Fibroblast of villous mesenchyme (primary cell): ENCODE measurements at regions not wholly inside any gene's neighbourhood (a gene's known extent, or its start where the extent isn't known, plus 50 kb on each side); places are given as distances from the start of the nearest gene placed in this dataset.

ENCODE experiments used
- DNase-seq: peaks from one replicate; pipeline ENCODE4 v3.0.0-alpha.2; 2010; ENCODE audit warnings: low read depth
- H3K4me3 ChIP-seq: 2 replicates; pipeline ENCODE4 v1.5.1; 2011; ENCODE audit warnings: low read depth, mild to moderate bottlenecking, low read length
- TF ChIP-seq, protein P1 (sequence below): IDR thresholded peaks from 2 replicates; pipeline ENCODE4 v1.5.1; 2012; ENCODE audit warnings: low read depth, mild to moderate bottlenecking, low read length; ENCODE audit not compliant: insufficient read depth

DNA sequence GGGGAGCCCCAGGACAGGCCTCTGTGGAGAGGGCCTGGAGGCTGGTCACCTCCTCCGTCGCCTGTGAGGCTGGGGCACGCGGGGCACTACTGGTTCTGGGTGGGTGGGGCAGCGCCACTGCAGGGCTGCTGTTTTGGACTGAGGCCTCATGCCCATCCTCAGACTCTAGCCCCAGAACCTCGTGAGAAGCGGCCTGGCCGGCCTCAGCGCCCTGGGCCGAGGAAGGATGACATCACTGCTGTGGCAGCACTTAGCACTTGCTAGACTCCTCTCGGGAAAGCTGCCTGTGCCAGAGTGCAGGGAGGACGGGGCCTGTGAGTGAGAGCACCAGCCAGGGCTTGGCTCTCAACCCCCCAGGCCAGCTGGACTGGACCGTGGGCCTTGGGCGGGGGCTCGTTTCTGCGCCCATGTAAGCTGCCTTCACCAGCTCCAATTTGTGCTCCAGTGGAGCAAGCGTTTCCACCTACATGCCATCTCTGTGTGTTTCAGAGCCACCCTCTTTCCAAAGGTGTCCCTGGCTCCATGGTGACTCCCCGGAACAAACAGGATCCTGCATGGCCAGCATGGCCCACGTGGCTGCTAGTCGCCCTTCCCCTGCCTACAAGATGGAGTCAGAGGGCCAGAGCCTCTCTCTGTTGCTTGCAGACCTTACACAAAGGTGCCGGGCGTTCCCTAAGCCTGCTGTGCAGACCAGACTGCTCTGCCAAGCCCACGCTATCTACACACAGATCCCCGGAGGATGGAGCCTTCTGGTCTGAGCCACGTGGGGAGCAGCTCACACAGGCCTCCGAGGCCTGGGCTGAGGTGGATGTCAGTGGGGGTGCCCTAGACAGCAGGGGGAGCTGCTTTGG lies 102.9 kb downstream of the CTTN start:
- H3K4me3 ChIP-seq, result no peak overlapping the region
- no peak for DNase-seq
- TF ChIP-seq, protein P1, sequence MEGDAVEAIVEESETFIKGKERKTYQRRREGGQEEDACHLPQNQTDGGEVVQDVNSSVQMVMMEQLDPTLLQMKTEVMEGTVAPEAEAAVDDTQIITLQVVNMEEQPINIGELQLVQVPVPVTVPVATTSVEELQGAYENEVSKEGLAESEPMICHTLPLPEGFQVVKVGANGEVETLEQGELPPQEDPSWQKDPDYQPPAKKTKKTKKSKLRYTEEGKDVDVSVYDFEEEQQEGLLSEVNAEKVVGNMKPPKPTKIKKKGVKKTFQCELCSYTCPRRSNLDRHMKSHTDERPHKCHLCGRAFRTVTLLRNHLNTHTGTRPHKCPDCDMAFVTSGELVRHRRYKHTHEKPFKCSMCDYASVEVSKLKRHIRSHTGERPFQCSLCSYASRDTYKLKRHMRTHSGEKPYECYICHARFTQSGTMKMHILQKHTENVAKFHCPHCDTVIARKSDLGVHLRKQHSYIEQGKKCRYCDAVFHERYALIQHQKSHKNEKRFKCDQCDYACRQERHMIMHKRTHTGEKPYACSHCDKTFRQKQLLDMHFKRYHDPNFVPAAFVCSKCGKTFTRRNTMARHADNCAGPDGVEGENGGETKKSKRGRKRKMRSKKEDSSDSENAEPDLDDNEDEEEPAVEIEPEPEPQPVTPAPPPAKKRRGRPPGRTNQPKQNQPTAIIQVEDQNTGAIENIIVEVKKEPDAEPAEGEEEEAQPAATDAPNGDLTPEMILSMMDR, result no peak

DNA sequence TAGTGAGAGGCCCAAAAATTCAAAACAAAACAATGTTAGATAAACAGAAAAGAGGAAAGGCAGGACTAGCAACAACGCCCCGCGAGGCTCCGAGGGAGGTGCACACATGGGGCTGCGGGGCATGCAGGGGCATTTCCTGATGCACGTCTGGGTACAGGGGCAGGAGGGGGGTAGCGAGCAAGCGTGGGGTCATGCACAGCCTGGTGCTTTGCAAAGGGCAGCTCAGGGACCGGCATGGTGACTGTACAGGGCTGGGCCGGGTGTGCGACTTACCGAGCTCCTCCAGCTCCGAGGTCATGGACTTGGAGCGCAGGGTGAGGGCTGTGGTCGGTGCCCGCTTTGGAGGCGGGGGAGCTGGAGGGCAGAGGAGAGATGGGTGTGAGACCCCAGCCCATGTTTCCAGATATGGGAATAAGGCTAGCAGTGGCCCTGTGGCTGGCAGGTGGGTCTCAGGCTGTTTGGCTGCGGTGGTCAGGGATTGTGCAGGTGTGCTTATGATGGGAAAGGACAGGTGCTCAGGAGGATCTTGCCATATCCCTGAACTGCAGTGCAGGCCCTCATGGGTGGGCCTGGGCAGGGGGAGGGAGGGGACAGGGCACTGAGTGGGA lies 103.7 kb downstream of the CTTN start:
- TF ChIP-seq, protein P1, result no peak
- H3K4me3 ChIP-seq, result no peak overlapping the region
- DNase-seq, result no peak

DNA sequence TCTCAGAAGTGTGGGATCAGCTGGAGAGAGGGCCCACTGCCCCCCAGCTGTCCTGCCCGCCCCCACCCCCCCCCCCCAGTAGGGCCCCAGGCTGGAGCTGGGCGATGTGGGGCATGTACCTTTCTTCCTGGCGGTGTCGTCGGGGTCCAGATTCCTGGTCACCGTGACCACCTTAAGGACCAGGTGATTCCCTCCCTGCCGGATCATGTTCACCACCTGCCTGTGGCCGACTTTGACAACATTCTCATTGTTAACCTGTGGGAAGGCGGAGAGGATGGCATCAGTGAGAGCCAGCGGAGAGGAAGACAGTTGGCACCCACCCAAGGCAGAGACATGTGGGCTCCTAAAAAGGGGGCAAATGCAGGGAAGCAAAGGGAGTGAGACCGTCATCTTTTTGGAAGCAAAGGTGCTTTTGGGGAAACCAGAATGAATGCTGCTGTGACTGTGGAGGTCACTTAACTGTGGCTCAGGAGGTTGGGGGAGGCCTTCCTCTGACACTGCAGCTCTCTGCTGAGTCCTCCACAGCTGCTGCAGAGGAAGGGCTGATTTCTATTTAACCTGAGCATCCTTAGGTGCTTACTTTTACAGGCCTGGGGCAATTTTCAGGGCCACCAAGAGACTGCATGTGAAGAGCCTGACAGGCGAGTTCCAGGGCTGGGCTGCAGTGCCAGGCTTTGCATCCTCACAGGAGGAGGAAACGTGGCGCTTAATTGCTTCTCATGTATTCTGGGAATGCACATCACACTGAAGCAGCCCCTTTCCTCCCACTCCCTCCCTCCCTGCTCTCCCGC lies 104.5 kb downstream of the CTTN start:
- TF ChIP-seq, protein P1, result no peak
- DNase-seq, result no peak
- no peak overlapping the region for H3K4me3 ChIP-seq

DNA sequence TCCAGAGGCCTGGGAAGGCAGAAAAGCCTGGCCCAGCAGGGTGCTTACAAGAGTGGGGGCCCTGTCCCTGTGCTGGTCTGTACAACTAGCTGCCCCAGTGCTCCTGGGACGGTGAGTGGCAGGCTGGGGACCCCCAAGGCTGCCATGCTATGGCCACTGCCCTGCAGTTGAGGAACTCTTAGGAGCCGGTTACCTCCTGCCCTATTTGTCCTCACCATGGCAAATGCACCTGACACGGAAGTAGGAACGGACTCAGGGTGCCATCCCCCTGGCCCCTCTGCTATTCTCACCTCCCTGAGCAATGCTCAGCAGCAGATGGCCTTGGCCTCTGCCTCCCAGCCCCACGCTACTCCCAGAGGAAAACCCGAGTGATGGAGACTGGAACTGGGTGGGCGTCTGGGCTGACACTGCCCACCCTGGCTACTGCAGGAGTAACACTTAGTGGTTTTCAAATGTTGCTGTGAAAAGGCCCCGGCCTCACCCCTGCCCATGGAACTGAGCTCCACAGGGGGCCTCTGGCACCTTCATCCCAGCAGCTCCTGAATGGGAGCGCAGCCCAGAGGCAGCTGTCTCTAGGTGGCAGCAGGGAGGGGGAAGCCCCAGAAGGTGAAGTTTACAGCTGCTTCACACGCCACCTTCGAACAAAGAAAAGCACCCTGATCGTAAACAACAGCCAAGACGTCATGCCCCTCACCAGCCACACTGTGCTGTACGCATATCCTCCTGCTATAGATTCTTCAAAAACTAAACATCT lies 105.3 kb downstream of the CTTN start:
- no peak overlapping the region for H3K4me3 ChIP-seq
- no peak for DNase-seq
- TF ChIP-seq, protein P1, result no peak

DNA sequence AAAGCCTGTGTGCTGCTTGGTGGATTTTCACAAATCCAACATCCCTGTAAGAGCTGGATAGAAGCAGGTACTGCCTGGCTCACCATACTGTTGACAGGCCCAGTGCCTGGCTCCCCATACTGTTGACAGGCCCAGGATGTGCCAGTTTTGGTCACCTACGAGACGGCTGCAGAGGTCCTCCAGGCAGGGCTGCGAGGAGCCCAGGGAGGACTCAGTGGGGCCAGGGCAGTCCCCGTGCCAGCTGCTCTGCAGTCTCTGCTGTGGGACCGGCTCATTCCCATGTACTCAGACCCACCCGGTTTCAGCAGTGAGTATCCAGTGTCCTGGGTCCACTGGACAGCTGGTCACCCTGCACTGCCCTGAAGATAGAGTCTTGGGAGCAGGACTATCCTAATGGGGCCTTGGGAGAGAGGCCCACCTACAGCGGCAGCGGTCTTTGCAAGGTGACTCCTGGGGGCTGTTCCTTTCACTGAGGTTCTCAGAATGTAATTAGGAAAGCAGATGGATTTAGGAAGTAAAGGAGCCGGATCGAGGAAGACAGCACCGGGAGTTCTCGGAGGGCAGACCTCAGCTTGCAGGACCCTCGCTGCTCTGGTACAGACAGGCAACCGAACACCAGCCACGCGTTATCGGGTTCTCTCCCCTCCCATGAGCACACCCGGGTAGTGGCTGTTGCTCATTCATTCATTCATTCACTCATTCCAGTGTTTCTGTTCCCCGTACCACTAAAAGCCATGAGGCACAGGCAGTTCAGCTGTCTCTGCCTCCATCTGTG lies 106.1 kb downstream of the CTTN start:
- H3K4me3 ChIP-seq, result no peak overlapping the region
- TF ChIP-seq, protein P1, result no peak
- DNase-seq, result no peak

DNA sequence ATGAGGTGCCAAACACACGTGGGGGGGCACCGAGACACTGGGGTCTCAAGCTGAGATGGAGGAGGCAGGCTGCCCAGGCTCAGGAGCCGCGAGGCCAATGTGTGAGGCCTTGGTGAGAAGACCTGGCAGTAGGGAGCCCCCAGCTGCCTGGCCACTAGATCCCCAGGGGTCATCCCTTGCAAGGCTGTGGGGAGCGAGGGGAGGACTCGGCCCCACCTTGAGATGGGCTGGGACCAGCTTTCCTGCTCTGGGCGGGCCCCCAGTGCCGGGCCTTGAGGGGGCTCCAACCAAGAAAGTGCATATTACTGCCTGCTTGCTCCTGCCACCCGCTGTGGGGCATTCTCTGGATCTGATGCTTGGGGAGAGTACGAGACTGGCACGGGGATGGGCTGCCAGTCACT lies 107.0 kb downstream of the CTTN start:
- no peak overlapping the region for H3K4me3 ChIP-seq
- no peak for DNase-seq
- TF ChIP-seq, protein P1, result no peak
